Ovary (tissue), 3 donors: ENCODE measurements at regions not wholly inside any gene's neighbourhood (a gene's known extent, or its start where the extent isn't known, plus 50 kb on each side); places are given as distances from the start of the nearest gene placed in this dataset.

Experiments used
- CTCF ChIP-seq, 3 donors: fragments of 450-650 bp in 2 of 3; fragments of 200-600 bp in 1 of 3; IDR thresholded peaks; one replicate each; pipeline versions ENCODE4 v1.5.1 to v1.8.0; 2016 to 2022; ENCODE audit warnings: antibody characterized with exemption in 3 of 3, mild to moderate bottlenecking in 1 of 3
- POLR2A ChIP-seq: fragments of 450-650 bp; IDR thresholded peaks from one replicate; pipeline ENCODE4 v1.6.1; 2017; ENCODE audit warnings: antibody characterized with exemption, mild to moderate bottlenecking, moderate library complexity
- donor health status: DM: no; HTN: no; CAD: no.

DNA sequence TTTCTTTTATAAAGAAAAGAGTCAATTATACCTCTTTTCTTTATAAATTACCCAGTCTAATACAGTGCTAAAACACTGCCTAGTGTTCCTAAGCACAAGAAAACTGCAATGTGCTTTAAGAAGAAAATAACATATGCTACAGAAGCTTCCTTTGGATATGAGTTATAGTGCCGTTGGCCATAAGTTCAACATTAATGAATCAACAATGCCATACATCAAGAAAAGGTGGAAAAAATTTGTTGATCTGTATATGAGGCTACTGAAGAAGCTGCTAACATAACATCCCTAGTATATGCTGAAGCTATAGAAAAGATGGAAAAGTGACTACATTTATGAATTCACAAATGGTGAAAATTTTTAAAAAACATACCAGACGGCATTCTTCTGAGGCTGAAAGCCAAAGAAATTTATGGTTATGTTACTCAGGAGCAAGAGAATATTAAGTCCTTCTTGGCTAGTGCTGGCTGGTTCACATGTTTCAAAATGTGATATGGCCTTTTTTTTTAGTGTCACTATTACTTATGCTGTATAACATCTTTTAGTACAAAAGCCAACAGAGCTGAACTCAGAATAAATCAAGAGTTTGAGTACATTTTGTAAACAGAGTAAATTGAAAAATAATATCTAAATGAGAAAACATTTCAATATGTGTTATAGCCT is 743.2 kb upstream of the RGS18 start:
- TF ChIP-seq POLR2A (no peak), CTCF (IDR thresholded peaks at IDR 0.05) (no peak)
